PFSK-1 (cell line): ENCODE measurements at regions not wholly inside any gene's neighbourhood (a gene's known extent, or its start where the extent isn't known, plus 50 kb on each side); places are given as distances from the start of the nearest gene placed in this dataset.

Source experiments
- FOXP2 ChIP-seq: optimal IDR thresholded peaks from 2 replicates; pipeline ENCODE3; 2011; ENCODE audit warnings: borderline replicate concordance, control low read depth, inconsistent platforms; ENCODE audit not compliant: insufficient read depth; ENCODE audit errors: extremely low read length, extremely low read depth
- POLR2AphosphoS5 ChIP-seq: IDR thresholded peaks from 2 replicates; pipeline ENCODE4 v1.6.1; 2012; ENCODE audit warnings: low read depth, mild to moderate bottlenecking, control low read depth, low read length, moderate library complexity
- SIN3A ChIP-seq: IDR thresholded peaks from 2 replicates; pipeline ENCODE4 v1.6.1; 2012; ENCODE audit warnings: mild to moderate bottlenecking, low read length, moderate library complexity, borderline replicate concordance; ENCODE audit not compliant: insufficient read depth
- TAF1 ChIP-seq: IDR thresholded peaks from 2 replicates; pipeline ENCODE4 v1.6.1; 2012; ENCODE audit warnings: low read length, control low read depth, borderline replicate concordance; ENCODE audit not compliant: insufficient read depth
- TF ChIP-seq, protein P1 (sequence below), 2 experiments: IDR thresholded peaks; 2 replicates each; pipeline versions ENCODE4 v1.6.1 to v1.8.0; 2011 to 2012; ENCODE audit warnings: low read depth in 2 of 2, low read length in 2 of 2, control low read depth in 1 of 2, inconsistent platforms in 1 of 2, mild to moderate bottlenecking in 1 of 2, moderate library complexity in 1 of 2; ENCODE audit not compliant: insufficient read depth in 1 of 2

DNA sequence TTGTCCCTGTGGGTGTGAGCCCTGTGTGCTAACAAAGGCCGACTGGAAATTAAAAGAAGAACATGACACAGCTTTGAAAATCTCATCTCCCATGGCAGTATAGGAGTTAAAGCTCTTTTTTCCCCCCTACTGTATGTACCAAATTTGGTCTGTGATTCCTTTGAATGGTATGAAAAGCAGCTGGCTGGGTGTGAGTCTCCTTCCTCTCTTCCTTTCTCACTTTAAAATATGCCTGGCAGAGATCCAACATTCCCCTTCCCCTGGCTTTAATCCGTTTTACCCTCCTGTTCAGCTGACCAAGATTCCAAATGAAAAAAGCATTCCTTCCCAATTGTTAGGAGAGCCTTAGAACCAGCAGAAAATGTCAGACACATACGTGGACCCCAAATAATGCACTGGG, 225.0 kb upstream of the CELF2 start:
- TF ChIP-seq, protein P1, sequence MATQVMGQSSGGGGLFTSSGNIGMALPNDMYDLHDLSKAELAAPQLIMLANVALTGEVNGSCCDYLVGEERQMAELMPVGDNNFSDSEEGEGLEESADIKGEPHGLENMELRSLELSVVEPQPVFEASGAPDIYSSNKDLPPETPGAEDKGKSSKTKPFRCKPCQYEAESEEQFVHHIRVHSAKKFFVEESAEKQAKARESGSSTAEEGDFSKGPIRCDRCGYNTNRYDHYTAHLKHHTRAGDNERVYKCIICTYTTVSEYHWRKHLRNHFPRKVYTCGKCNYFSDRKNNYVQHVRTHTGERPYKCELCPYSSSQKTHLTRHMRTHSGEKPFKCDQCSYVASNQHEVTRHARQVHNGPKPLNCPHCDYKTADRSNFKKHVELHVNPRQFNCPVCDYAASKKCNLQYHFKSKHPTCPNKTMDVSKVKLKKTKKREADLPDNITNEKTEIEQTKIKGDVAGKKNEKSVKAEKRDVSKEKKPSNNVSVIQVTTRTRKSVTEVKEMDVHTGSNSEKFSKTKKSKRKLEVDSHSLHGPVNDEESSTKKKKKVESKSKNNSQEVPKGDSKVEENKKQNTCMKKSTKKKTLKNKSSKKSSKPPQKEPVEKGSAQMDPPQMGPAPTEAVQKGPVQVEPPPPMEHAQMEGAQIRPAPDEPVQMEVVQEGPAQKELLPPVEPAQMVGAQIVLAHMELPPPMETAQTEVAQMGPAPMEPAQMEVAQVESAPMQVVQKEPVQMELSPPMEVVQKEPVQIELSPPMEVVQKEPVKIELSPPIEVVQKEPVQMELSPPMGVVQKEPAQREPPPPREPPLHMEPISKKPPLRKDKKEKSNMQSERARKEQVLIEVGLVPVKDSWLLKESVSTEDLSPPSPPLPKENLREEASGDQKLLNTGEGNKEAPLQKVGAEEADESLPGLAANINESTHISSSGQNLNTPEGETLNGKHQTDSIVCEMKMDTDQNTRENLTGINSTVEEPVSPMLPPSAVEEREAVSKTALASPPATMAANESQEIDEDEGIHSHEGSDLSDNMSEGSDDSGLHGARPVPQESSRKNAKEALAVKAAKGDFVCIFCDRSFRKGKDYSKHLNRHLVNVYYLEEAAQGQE (IDR thresholded peaks at IDR 0.05; ENCODE audit: insufficient read depth in 1 of 2, low read depth in 2 of 2, low read length in 2 of 2): no peak
- TF ChIP-seq POLR2AphosphoS5: no peak

DNA sequence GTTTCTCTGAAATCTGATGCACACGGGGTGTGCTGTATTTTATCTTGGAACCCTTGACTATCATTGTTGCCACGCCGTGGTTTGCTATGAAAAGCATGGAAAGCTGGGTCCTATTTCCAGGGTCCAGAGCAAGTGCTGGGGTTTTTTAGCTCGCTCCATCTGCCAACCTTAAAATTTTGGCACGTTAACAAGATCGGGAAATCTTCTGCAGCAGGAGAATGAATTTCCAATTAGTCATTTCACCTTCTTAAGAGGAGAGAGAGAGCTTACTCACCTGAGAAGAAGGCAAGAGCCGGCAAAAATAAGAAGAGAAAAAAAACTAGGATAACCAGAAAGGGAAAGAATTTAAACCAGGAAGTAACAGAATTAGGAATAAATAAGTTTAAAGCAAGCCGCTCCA, 223.6 kb upstream of the CELF2 start:
- no peak for TF ChIP-seq POLR2AphosphoS5
- TF ChIP-seq, protein P1 (IDR thresholded peaks at IDR 0.05; ENCODE audit: insufficient read depth in 1 of 2, low read depth in 2 of 2, low read length in 2 of 2): no peak
- TF ChIP-seq TAF1: no peak
- TF ChIP-seq SIN3A: no peak
- TF ChIP-seq FOXP2: no peak

DNA sequence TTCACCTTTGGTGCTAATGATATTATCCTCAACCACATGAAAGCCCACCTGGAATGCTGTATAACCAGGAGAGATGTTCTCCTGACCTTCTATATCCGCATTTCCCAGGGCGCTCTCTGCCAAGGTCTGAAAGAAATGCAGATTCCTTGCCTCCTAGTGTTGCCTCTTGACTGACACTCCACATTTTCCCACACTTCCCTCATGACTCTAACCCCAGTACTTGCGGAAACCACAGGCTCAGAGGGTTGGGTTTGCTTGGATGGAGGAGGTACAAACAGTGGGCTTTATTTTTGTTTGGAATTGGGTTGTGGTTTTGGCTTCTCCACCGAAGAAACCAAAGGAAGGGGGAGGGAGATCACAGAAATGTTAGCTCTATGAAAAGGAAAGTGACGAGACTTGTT, 222.9 kb upstream of the CELF2 start:
- TF ChIP-seq, protein P1 (IDR thresholded peaks at IDR 0.05; ENCODE audit: insufficient read depth in 1 of 2, low read depth in 2 of 2, low read length in 2 of 2): no peak
- no peak for TF ChIP-seq POLR2AphosphoS5
- no peak for TF ChIP-seq FOXP2
- no peak for TF ChIP-seq TAF1
- no peak for TF ChIP-seq SIN3A

DNA sequence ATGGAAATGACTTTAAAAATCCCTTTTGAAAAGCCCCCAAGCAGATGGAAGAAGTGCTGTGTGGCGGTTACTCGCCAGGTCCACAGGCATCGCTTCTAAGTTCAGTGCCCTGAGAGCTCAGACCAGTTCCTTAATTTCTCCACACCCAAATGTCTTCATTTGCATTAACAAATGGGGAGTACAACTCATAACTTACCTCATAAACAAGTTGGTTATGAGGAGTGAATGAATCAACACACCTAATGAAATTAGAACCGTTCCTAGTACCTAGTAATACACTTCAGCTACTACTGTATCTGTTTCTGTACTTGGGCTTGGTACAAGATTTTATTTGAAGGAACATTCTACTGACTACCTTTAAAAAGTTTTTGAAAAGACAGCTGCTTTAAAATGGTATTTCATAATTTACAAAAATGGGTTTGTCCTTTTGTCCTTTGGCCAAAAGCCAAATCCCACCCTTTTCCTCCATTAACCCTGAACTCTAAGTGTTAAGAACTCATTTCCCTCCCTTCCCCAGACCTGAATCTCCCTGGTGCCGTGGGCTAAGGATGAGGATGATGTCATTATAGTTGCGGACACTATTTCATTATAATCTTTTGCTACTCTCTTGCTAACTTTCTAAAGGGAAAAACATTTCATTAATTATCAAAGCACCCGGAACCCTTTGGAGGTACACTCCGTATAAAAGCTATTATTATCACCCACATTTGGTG, 221.5 kb upstream of the CELF2 start:
- TF ChIP-seq POLR2AphosphoS5: no peak
- no peak for TF ChIP-seq TAF1
- no peak for TF ChIP-seq FOXP2
- TF ChIP-seq, protein P1 (IDR thresholded peaks at IDR 0.05; ENCODE audit: insufficient read depth in 1 of 2, low read depth in 2 of 2, low read length in 2 of 2): no peak
- no peak for TF ChIP-seq SIN3A

GRCh38 chr10:10796774-10797415, 220.8 kb upstream of the CELF2 start:
- TF ChIP-seq POLR2AphosphoS5: no peak
- TF ChIP-seq, protein P1 (IDR thresholded peaks at IDR 0.05; ENCODE audit: insufficient read depth in 1 of 2, low read depth in 2 of 2, low read length in 2 of 2): no peak
- TF ChIP-seq SIN3A: no peak
- TF ChIP-seq FOXP2: no peak
- TF ChIP-seq TAF1: no peak
